GM21423 (cell line): ENCODE measurements at regions not wholly inside any gene's neighbourhood (a gene's known extent, or its start where the extent isn't known, plus 50 kb on each side); places are given as distances from the start of the nearest gene placed in this dataset.

Experiments
- ATAC-seq: cut with Tn5 transposase; IDR thresholded peaks from one replicate; pipeline ENCODE4 v1.9.1; 2021; ENCODE audit warnings: mild to moderate bottlenecking, moderate library complexity; ENCODE audit not compliant: unreplicated experiment

- ATAC-seq, result no peak
These were observed 513.7 kb upstream of the PLXNA2 start for GRCh38 chr1:208757846-208758245.

GRCh38 chr1:208759255-208759654, 515.1 kb upstream of the PLXNA2 start:
- ATAC-seq, result no peak

DNA sequence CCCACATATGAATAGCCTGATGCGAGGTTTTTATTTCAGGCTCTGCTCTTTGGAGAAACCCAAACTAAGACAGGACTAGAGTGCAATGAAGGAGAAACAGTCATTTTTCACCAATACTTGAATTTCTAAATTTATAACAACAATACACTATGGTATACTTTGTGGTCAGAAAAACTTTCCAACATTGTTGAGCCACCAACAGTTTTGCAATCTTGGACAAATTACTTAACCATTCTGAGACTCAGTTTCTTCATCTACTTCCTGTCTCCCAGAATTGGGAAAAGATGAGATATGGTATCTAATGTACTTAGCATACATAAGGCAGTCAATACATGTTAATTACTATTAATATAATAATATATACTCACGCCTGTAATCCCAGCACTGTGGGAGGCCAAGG, 519.8 kb upstream of the PLXNA2 start:
- ATAC-seq, result no peak

DNA sequence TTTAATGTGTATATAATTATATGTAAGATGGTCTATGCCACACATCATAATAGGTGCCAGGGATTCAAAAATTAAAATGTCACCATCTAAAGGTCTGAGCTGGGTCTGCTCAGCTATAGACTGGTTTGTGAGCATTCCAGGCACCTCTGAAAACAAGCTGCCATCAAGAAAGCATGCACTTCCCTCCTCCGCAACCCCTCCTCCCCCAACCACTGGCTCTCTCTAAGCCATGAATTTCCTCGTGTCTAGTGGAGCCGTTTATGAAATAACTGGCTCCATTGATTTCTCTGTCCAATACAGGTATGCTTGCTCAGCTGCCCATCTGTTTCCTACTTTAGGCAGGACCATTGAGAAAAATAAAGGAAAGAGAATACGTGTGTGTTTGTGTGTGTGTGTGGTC, 522.6 kb upstream of the PLXNA2 start:
- ATAC-seq, result no peak

- no peak for ATAC-seq
These were observed 523.6 kb upstream of the PLXNA2 start for GRCh38 chr1:208767816-208768215.

- ATAC-seq, result no peak
These were observed 528.7 kb upstream of the PLXNA2 start for GRCh38 chr1:208772891-208773290.

- ATAC-seq, result no peak
These were observed 531.7 kb upstream of the PLXNA2 start for GRCh38 chr1:208775841-208776240.

DNA sequence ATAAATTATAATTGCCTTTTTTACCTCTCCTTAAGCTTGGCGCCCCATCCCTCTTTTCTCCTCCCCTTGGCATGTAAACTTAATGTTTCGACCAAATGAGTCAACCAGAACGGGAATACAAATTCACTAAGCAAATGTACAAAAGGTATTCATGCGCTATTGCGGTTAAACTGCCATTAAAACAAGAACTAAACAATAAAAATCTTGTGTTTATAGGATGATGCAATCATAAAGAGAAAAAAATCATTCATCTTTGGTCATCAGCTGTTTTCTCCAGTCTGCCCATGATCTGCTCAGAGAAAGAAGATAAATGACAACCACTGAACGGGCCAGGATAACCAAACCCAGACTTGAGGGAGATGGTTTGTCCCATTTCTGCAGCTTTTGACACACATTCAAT, 534.2 kb upstream of the PLXNA2 start:
- ATAC-seq, result no peak

DNA sequence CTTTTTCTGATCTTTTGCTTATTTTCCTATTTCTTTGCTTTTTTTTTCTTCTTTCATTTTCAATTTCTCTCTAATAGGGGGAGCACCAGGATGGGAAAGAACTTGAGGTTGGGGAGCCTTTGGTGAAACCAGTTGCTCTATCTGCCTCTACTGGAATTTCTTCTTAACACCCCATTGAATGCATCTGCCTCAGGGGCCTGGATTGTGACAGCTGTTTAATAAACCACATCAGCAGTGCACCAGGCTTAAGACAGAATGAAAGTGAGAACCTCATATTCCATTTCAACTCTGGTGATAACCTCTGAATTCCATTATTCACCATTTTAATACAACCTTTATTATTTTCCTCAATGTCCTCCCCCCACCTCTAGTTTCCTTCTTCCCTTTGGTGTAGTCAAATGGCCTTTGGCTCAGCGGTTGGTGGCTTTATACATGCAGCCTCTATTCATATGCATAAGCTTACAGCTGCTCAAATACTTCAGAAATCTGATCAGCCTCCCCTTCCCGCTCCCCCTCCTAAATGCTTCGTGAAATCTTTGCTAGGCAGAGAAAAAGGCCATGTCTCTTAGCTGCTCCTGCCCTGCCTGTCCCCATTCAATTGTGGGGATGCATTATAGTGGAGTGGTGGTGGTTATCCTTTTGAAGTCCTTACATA, 537.3 kb upstream of the PLXNA2 start:
- no peak for ATAC-seq

GRCh38 chr1:208782186-208782585, 538.0 kb upstream of the PLXNA2 start:
- no peak for ATAC-seq

DNA sequence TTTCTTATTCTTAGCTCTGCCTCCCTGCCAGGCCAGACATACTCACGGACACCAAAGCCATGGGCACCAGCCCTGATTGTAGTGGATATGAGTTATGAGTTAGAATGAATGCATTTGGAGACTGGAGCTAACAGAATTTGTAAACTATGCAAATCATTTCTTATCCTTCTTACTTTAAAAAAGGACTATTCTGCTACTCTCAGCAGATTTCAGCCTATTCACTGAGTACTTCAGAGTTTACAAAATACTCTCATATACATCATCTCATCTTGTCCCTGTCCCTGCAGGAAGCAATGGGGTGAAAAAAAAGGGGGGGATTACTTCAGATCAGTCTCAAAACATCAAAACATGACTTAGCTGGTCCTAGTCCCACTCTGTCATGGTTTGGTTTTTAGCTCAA, 541.4 kb upstream of the PLXNA2 start:
- no peak for ATAC-seq

DNA sequence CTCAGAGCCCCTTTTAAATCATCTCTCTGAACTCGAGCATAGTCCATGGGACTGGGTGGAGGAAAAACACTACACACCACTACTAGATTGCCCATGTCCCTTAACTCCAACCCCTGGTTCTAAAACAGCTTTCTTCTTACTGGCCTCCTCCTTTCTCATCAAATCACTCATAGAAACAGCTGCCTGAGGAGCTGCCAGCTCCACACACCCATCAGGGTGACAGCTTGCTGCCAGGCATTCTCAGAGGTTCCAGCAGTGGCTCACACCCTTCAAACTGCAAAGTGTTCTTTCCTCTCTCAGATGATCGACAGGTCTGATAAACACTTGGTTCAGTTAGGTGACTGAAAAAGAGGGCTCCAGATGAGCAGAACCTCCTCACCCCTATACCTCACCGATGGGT, 543.0 kb upstream of the PLXNA2 start:
- ATAC-seq, result no peak

DNA sequence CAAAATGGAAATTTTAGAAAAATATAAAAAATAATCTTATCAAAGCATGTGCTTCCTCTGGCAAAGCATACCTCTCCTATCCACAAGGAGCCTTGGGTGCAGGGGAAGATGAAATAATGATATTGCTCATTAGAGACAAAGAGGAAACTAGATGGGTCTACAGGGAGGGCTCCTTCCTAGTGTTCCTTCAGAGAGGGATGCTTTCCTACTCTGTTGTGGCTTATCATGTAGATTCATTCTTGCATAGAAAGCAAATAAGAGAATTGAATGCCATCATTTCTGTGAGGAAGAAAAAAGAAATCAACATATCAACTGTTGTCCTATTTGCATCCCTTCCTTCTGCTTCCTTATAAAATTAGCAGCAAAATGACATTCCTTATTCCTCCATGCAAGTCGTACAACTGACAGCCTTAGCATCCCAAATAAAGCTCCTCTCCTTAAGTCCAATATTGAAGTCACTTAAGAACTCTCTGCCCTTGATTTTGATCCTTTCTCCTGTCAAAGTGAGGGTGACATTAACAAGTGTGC, 543.9 kb upstream of the PLXNA2 start:
- no peak for ATAC-seq

DNA sequence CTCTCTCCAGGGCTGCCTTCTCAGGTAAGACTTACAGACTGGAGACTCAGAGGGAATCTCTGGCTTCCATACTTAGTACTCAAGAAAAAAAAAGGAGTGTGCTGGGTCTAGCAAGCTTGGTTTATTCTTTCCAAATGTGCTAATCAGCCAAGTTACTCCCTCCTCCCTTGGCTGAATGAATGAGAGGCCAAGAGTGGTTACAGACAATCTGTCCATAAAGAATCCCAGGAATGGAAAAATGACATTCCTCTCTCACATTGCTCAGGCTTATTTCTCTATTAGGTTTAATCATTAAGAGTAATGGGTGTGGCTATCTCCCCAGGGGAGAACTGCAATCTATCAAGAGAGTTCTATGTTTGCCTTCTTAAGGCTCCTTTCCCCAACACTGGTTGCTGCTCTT, 547.3 kb upstream of the PLXNA2 start:
- no peak for ATAC-seq

DNA sequence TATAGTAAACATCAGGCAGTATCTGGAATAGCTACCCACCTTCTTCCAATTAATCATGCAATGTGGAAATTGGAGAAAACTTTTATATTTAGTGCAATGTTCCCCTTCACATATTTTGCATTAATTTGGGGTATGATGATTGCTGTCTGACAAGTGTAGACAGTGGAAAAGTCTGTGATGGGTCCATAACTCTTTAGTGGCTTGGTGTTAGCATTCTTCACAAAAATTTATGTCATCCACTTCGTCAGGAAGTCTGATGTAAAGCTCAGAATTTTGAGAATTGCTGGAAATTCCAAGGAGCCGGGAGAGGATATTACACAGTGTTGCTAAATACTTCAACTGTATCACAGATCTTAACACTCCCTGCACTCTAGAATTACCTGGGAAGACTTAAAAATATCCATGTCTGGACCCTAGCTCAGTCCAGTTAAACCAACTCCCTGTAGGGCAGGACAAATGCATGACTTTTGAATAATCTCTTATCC, 549.7 kb upstream of the PLXNA2 start:
- no peak for ATAC-seq

DNA sequence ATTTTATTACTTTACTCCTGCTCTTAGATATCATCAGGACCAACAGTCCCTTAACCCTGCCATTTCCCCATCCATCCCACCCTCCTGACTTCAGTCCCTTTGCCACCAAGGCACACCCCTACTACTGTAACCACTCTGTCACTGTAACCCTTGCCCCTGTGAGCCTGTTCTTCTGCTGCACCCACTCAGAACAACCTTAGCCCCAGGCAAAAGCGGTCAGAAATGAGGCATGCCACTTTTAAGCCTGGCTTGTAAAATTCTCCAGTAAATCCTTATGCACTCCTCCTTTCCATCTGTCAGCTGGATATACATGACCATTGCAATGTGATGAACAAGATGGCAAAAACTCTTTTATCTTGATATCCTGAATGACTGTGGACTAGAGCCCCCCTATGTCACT, 555.0 kb upstream of the PLXNA2 start:
- no peak for ATAC-seq

DNA sequence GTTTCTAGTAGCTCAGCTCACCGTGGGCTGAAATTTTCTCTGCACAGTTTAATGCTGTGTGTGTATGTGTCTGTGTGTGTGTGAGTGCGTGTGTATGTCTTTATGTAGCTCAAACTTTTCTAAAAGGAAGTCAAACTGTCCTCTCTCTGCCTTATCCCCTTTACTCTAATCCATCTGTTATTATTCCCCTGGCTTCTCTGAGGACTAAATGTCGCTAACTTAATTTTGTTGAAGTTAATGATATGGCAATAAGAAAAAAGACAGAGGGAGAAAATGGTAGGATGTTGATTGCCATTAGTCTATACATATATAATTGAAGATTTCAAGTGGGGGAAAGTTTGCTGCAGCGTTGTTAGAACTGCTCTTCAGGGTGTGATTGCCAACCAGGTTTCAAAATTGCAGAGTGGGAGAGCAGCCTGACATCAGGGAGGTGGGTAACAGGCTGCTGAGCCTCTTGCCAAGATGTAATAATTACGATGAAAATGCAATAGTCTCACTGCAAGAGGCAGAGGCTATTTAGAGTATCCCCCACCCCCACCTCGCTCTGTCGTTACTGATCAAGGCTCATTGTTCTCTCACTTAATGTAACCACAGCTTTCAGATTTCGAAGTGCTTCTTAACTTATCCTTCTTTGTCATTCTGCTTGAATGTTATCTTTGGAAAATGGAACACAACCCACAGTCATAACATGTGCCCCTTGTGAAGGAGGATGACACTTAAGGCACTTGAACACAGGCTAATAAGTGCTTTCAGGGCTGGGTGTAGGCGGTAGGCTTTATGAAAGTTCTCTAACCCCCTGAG, 559.0 kb upstream of the PLXNA2 start:
- no peak for ATAC-seq

- no peak for ATAC-seq
These were observed 563.4 kb upstream of the PLXNA2 start for GRCh38 chr1:208807446-208808127.

DNA sequence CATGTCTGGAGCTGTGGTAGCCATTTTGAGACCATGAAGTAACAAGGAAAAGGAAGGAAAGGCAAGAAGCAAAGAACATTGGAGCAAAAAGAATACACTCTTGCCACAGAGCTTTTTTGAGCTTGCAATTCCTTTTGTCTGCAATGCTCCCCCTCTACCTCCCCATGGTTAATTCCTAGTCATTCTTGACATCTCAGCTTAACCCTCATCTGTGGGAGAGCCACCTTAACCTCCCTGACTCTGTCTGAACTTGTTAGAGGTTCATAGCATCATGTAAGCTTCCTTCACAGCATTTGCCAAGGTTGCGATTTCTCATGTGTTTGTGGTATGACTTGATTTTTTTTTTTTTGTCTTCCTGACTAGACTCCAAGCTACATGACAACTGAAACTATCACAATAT, 564.1 kb upstream of the PLXNA2 start:
- ATAC-seq, result no peak

GRCh38 chr1:208809876-208810275, 565.7 kb upstream of the PLXNA2 start:
- no peak for ATAC-seq

GRCh38 chr1:208818770-208819445, 574.7 kb upstream of the PLXNA2 start:
- no peak for ATAC-seq
